ENCODE measurements at regions not wholly inside any gene's neighbourhood (a gene's known extent, or its start where the extent isn't known, plus 50 kb on each side); places are given as distances from the start of the nearest gene placed in this dataset.

- no peak for TF ChIP-seq YY1 (IDR thresholded peaks at IDR 0.05; ENCODE audit: insufficient read depth, insufficient read length)
- no peak for TF ChIP-seq ZNF274 (IDR thresholded peaks at IDR 0.05; ENCODE audit: low read depth, low read length)
- TF ChIP-seq SUZ12 (IDR thresholded peaks at IDR 0.05; ENCODE audit: extremely low read depth, insufficient read depth, insufficient read length) = no peak
Measured at GRCh38 chr7:123270570-123270969, 70.8 kb upstream of the SLC13A1 start.

Measured in NT2/D1 (cell line).